Adrenal gland (tissue), 5 donors: ENCODE measurements at regions not wholly inside any gene's neighbourhood (a gene's known extent, or its start where the extent isn't known, plus 50 kb on each side); places are given as distances from the start of the nearest gene placed in this dataset.

ENCODE experiments used
- POLR2A ChIP-seq, 2 donors: fragments of 450-650 bp; IDR thresholded peaks; one replicate each; pipeline ENCODE4 v1.6.1; 2017; ENCODE audit warnings: antibody characterized with exemption in 2 of 2, mild to moderate bottlenecking in 2 of 2, moderate library complexity in 1 of 2
- TF ChIP-seq, protein P1 (sequence below), 6 experiments: fragments of 450-650 bp in 4 of 6; fragments of 200-600 bp in 2 of 6; sonication (generic) in 1 of 6; IDR thresholded peaks; 1 replicate in 5 of 6; 2 replicates in 1 of 6; pipeline versions ENCODE4 v1.5.1 to v1.8.0; 2016 to 2021; ENCODE audit warnings: antibody characterized with exemption in 6 of 6, mild to moderate bottlenecking in 2 of 6, moderate library complexity in 1 of 6
- donor health status: DM: no; HTN: no; CAD: no.

DNA sequence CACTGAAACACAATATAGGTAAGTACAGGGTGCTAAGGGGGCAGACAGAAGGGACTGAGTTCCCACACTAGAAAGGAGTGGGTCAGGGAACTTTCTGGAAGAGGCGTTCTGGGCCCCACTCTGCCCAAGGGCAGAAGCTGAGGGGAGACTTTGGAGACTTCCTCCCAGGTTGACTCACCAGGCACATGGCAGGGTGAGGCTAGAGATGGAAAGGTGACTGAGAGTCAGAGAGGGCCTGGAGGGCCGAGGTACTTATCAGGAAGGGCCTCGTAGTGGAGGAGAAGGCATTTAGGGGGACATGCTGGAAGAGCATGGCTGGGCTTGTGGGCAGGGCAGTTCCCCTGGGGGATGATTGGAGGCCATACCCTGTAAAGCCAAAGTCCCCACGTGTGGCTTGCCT lies 159.9 kb upstream of the JUN start:
- TF ChIP-seq, protein P1, sequence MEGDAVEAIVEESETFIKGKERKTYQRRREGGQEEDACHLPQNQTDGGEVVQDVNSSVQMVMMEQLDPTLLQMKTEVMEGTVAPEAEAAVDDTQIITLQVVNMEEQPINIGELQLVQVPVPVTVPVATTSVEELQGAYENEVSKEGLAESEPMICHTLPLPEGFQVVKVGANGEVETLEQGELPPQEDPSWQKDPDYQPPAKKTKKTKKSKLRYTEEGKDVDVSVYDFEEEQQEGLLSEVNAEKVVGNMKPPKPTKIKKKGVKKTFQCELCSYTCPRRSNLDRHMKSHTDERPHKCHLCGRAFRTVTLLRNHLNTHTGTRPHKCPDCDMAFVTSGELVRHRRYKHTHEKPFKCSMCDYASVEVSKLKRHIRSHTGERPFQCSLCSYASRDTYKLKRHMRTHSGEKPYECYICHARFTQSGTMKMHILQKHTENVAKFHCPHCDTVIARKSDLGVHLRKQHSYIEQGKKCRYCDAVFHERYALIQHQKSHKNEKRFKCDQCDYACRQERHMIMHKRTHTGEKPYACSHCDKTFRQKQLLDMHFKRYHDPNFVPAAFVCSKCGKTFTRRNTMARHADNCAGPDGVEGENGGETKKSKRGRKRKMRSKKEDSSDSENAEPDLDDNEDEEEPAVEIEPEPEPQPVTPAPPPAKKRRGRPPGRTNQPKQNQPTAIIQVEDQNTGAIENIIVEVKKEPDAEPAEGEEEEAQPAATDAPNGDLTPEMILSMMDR (IDR thresholded peaks at IDR 0.05), result no peak
- no peak for TF ChIP-seq POLR2A (IDR thresholded peaks at IDR 0.05)
